Left forelimb (tissue), 1 donor: ENCODE measurements at regions not wholly inside any gene's neighbourhood (a gene's known extent, or its start where the extent isn't known, plus 50 kb on each side); places are given as distances from the start of the nearest gene placed in this dataset.
A peak's percentile ranks its signal among the peaks of the same experiment; 100 is the strongest.

Experiments
- DNase-seq: peaks from one replicate; pipeline ENCODE4 v3.0.0-alpha.2; 2018; ENCODE audit warnings: low spot score

DNA sequence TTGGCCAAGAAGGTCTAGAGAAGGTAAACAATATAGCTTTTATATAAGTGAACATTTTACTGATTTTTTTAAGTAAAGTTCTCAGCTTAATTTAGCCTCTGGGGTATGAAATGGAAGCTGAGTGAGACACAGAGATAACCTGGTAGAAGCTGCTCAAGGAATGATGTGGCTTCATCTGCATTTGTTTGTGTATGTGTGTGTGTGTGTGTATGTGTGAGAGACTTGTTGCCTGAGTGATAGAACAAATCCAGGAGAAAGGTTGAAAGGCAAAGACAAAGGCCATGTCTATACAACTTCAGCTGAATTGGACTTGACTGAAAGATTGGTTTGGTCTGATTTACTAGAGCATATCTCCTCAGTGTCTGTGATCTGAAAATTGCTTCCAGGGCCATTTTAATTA lies 63.6 kb downstream of the PCDH7 start:
- DNase-seq = no peak

GRCh38 chr4:30789219-30789671 lies 69.1 kb downstream of the PCDH7 start:
- no peak for DNase-seq

GRCh38 chr4:30790123-30790522 lies 70.0 kb downstream of the PCDH7 start:
- no peak for DNase-seq

DNA sequence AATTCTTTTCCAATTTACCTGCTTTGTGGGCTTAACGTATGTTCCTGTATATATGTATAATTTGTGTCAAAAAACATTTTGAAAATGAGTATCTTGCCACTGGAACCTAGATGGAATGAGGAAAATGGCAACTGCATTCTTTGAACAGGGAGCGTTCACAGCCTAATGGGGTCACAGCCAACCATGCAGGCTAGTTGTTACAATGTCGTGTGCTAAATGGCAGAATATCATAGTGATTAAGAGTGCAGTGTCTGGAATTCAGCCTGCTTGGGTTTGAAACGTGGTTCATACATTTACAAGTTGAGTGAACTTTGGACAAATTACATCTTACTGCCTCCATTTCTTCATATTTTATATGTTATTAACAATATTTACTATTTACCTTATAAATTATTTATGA lies 70.8 kb downstream of the PCDH7 start:
- no peak for DNase-seq

DNA sequence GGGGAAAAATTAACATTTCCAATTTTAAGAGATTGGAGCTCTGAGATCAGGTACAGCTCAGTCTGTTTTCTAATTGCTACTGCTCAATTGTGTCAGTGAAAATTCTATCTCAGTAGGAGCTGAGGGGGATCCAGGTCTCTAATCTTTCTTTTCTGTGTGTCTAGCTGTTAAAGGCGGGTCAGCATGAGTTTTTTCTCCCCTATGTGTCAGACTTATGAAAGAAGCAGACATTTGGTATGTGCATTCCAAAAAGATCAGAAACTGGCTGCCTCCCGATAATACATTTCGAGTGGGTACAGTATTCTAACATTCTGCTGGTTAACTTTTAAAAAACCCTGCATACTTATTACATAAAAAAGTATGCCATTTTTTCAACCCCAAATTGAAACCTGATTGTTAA lies 72.4 kb downstream of the PCDH7 start:
- no peak for DNase-seq

DNA sequence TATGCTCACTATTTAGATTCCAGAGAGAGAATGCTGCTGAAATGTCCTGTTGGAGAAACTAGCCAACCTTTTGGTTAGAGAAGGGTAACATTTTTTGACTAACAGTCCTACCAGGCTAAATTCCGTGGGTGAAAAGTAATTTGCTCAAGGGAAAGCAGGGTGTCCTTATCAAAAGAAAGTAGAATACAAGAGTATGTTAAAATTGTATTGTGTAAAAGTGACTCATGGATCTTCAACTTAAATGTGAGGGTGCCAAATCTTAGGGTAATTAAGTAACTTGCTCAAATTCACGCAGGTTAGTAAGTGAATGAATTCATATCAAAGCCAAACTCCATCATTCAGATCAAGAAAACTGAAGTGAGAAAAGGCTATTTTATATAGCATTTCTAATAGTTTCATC lies 81.7 kb downstream of the PCDH7 start:
- no peak for DNase-seq

- DNase-seq = peak; percentile 68
Measured at GRCh38 chr4:30802622-30803323, 82.6 kb downstream of the PCDH7 start.

DNA sequence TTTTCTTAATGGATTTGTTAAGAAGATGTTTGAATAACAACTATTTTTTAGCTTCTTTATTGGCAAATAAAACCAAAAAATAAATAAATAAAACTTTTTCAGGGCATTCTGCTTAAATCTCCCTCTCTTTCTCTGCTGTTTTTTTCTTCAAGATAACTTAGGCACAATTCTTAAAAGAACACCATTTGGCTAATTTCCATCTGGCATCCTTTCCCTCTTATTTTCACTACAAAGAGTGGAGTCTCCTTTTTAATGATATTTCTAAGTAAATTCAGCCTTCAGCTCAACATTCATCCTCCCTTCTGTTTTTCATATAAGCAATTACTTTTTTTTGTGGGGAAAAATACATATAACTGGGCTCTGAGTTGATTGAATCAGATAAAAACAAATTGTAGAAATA lies 88.1 kb downstream of the PCDH7 start:
- no peak for DNase-seq

GRCh38 chr4:30811296-30811695 lies 91.1 kb downstream of the PCDH7 start:
- no peak for DNase-seq

GRCh38 chr4:30815685-30816084 lies 95.5 kb downstream of the PCDH7 start:
- DNase-seq = no peak

DNA sequence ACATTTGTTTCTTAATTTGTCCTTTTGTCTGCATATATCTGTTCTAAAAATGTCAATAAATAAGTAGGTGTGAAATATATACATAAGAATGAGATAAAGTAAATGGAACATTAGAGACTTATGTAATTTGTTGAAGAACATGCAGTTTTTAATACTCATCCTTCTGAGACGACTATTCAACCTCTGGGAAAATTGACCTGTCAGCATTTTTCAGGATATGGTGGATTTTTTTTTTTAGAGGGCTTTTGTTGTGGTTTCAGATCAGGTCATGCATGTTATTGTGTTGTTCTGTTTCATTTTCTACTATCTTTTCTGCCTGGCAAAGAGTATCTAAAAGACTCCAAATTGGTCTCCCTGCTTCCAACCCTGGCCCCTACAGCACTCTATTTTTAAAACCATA lies 97.3 kb downstream of the PCDH7 start:
- no peak for DNase-seq

- DNase-seq = no peak
Measured at GRCh38 chr4:30818541-30818940, 98.4 kb downstream of the PCDH7 start.

DNA sequence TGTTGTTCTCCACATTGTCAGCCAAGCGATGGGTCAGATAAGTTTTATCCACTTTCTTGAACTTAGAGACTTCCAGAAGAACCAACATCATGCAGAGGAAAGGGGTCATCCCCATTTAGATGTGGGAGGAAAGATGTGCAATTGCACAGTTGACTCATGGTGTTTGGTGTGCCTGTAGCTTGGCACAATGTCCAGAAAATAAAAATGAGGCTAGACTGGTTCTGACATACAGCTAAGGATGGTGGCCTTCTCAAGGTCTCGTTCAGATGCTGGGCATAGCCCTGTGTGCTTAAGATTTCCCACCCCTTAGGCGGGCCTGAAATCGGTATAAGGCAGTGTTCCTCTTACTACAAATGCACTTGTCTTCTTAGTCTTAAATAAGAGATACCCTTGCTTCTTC lies 101.1 kb downstream of the PCDH7 start:
- DNase-seq = no peak

DNA sequence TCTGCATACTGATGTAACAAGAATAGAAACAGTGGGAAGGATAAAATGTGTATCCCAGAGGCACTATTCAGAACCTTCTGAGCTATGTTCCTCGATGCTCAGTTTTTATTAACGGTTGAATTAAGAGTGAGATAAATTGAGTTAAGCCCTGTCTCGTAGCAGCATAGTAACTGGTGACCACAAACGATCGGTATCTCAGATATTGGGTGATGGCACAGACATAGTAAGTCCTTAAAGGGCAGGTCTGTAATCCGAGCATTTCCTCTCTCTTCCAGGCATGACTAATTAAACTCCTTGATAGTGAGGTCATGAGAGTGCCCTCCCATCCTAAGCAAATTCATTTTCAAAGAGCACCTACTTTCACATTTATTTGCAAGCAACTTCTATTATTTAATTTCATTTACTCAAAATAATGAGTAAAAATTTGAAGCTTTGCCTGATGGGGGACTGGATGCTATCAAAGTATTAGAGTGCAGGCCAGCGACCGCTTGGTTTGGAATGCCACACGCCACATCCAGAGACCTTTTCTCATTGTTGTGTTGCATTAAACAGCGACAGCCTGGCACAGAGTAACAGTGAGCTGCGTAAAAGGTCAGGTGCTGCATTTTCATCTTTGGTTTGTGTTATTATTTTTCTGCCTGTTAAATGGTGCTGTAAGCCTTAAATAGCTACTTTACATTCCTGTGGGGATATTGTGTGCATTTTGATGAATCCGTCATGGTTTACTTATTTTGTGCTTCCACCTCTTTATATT lies 101.9 kb downstream of the PCDH7 start:
- DNase-seq = no peak

DNA sequence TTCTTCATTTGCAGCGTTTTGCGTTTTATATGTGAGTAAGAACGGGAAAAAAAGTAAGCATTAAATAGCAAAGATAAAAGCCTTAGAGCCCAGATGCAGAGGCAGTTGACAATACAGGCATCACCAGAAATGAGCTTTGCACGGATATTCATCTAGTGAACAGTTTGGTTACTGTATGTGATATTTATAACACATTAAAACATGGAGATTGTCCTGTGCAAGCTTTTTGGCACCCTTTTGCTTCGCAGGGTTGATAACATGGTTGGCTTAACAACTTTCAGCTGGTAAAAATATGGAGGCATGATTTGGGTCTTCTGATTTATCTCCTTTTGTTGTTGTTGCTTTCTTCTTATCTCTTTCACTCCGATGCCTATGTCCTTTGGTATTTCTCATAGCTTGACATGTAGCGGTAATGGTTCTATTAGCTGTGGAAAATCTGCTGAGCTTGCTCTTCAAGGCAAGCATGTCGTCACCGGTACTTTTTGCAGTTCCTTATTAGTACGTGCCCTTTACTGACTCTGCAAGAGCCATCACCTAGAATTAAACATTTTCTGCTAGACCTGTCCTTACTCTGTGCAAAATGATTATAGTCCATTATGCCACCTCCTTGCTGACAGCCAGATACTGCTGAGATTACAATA lies 102.9 kb downstream of the PCDH7 start:
- no peak for DNase-seq

DNA sequence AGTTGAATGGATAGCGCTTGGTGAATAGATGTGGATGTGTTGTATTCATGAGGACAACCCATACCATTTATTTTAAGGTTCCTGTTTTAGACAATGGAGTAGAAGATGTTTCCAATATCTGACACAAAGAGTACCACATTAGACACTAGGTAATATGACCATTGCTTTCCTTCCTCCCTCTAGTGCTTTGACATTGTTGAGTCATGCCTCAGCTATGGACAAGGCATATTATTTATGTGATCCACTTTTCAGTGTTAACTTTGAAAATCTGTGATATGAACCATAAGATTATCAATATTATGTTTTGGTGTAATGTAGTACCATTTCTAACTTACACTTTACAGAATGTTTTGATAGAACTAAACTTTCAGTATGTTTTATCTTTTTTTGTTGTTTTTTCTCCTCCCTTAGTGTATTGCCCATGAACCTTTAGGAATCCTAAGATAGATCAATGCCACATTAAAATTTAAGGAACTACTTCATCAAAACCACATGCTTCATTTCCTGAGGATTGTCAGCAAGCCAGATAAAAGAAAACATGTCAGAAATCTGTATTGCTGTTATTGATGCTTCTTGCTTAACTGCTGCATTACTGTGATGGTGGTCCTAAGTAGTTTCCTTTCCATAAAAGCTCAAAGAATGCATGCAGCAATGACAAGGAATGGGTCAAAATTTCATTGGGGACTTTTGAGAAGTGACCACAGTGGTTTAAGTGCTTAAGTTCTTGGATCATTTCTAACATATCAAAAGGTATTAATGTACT lies 105.0 kb downstream of the PCDH7 start:
- no peak for DNase-seq

GRCh38 chr4:30828264-30828926 lies 108.2 kb downstream of the PCDH7 start:
- no peak for DNase-seq

DNA sequence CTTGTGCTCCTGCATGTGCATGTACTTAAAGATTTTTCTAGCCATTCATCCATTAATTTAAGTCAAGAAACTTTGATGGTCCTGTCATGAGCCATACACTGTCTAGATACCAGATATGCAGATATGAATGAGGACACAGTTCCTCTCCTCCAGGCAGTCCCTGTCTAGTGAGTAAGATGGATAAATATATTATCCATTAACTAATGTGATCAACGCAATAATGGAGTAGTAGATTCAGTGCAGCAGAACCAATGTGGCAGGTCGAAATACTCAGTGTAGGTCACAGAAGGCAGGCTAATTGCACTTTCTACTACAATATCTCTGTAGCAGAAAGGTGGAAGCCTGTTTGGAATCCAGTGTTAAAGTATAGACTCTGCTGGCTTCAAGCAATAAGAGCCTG lies 112.5 kb downstream of the PCDH7 start:
- no peak for DNase-seq

DNA sequence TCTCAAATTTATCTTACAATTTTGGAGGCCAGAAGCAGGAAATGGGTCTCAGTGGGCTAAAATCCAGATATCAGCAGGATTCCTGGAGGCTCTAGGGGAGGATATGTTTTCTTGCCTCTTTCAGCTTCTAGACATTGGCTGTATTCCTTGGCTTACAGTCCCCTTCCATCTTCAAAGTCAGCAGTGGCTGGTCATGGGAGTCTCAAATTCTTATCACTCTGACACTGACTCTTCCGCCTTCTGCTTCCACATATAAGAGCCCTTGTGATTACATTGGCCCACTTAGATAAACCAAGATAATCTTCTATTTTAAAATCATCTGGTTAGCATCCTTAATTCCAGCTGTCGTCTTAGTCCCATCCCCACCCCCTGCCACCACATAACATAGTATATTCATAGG lies 113.0 kb downstream of the PCDH7 start:
- DNase-seq = no peak

DNA sequence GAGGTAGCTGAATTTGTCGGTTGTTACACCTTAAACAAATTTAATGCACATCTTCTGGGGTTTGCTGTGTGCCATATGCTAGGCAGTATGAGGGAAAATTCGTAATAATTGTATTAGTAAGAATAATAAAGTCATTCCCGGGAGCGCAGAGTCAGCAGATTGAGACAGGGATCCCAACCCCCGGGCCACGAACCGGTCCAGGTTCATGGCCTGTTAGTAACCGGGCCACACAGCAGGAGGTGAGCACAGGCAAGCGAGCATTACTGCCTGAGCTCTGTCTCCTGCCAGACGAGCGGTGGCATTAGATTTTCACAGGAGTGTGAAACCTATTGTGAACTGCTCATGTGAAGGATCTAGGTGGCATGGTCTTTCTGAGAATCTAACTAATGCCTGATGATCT lies 114.9 kb downstream of the PCDH7 start:
- DNase-seq = no peak

DNA sequence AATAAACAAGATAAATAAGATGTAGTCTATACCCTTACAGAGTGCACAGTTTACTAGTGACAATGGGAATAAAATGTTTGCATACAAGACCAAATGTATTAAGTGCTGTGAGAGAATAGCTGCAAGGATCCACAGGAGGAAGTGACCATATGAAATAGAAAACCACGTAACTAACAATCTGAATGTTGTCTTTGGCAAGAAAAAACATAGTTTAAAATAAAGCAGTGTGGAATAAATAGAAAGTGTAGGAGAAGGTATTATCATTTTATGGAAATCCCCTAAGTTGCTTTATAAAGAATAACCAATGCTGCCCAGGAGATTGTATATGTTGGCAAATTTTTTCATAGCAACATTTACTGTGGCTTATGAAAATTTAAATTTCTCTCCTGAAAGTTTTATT lies 116.1 kb downstream of the PCDH7 start:
- no peak for DNase-seq

GRCh38 chr4:30837131-30837539 lies 117.0 kb downstream of the PCDH7 start:
- DNase-seq = no peak
